DOHH2 (cell line): ENCODE measurements at regions not wholly inside any gene's neighbourhood (a gene's known extent, or its start where the extent isn't known, plus 50 kb on each side); places are given as distances from the start of the nearest gene placed in this dataset.
"Not testable (repeated sequence)": the region's sequence is repeated elsewhere in the genome, so short reads cannot be mapped to it uniquely, and the experiment has no call there.

ENCODE experiments used
- H3F3A ChIP-seq: fragments of 200-600 bp; sonication (generic), shearing (Covaris generic); 2 replicates; pipeline ENCODE4 v1.6.0; 2016; ENCODE audit warnings: antibody characterized with exemption, mild to moderate bottlenecking; ENCODE audit not compliant: control insufficient read depth, insufficient read depth
- H3K27ac ChIP-seq: fragments of 200-600 bp; sonication (generic); 2 replicates; pipeline ENCODE4 v1.5.1; 2014; ENCODE audit warnings: low read depth, mild to moderate bottlenecking, low read length, moderate library complexity
- H3K27me3 ChIP-seq: fragments of 200-600 bp; sonication (generic); 2 replicates; pipeline ENCODE4 v1.6.1; 2014; ENCODE audit warnings: mild to moderate bottlenecking, low read length, mixed read lengths; ENCODE audit not compliant: control insufficient read depth
- H3K36me3 ChIP-seq: fragments of 200-600 bp; sonication (generic); 2 replicates; pipeline ENCODE4 v1.6.1; 2014; ENCODE audit warnings: mild to moderate bottlenecking, low read length, moderate library complexity, mixed read lengths; ENCODE audit not compliant: control insufficient read depth
- H3K4me1 ChIP-seq: fragments of 200-600 bp; sonication (generic); 2 replicates; pipeline ENCODE4 v1.6.1; 2014; ENCODE audit warnings: mild to moderate bottlenecking, low read length, mixed read lengths; ENCODE audit not compliant: control insufficient read depth
- H3K4me2 ChIP-seq: fragments of 200-600 bp; sonication (generic); 2 replicates; pipeline ENCODE4 v1.6.0; 2014; ENCODE audit warnings: mild to moderate bottlenecking, low read length, moderate library complexity
- H3K4me3 ChIP-seq: fragments of 200-600 bp; sonication (generic); 2 replicates; pipeline ENCODE4 v1.5.1; 2014; ENCODE audit warnings: mild to moderate bottlenecking, low read length, mixed read lengths
- H3K79me2 ChIP-seq: fragments of 200-600 bp; sonication (generic); 2 replicates; pipeline ENCODE4 v1.6.1; 2014; ENCODE audit warnings: mild to moderate bottlenecking, low read length, mixed read lengths; ENCODE audit not compliant: control insufficient read depth
- H3K9me2 ChIP-seq: fragments of 200-600 bp; sonication (generic); replicated peaks from 2 replicates; pipeline ENCODE4 v1.6.1; 2014; ENCODE audit warnings: mild to moderate bottlenecking, low read length, mixed read lengths; ENCODE audit not compliant: control insufficient read depth
- H3K9me3 ChIP-seq: fragments of 200-600 bp; sonication (generic); 2 replicates; pipeline ENCODE4 v1.6.1; 2014; ENCODE audit warnings: antibody characterized with exemption, low read length, mixed read lengths; ENCODE audit not compliant: control insufficient read depth, insufficient read depth
- H4K20me1 ChIP-seq: fragments of 200-600 bp; sonication (generic); 2 replicates; pipeline ENCODE4 v1.6.0; 2014; ENCODE audit warnings: low read depth, mild to moderate bottlenecking, antibody characterized with exemption, low read length, moderate library complexity; ENCODE audit not compliant: control insufficient read depth, insufficient read depth
- CTCF ChIP-seq: fragments of 200-600 bp; sonication (generic); IDR thresholded peaks from one replicate; pipeline ENCODE4 v1.5.1; 2014; ENCODE audit warnings: antibody characterized with exemption, mild to moderate bottlenecking, low read depth, low read length; ENCODE audit not compliant: poor library complexity, severe bottlenecking
- EZH2phosphoT487 ChIP-seq: fragments of 200-600 bp; sonication (generic); IDR thresholded peaks from 2 replicates; pipeline ENCODE4 v1.6.1; 2017; ENCODE audit warnings: borderline replicate concordance, mild to moderate bottlenecking, antibody characterized with exemption, low read length, moderate library complexity, mixed read lengths

GRCh38 chr4:156111686-156112085, 158.0 kb upstream of the CTSO start:
- no peak for TF ChIP-seq EZH2phosphoT487
- TF ChIP-seq CTCF: no peak
- no peaks in the 10 kb centered on the region for H3F3A ChIP-seq
- no peaks in the 10 kb centered on the region for H3K9me3 ChIP-seq
- H3K4me3 ChIP-seq: no peak overlapping the region
- no peak overlapping the region for H3K4me2 ChIP-seq
- no peaks in the 10 kb centered on the region for H3K4me1 ChIP-seq
- H3K27ac ChIP-seq: no peak overlapping the region
- no peaks in the 10 kb centered on the region for H3K79me2 ChIP-seq
- no peaks in the 10 kb centered on the region for H3K27me3 ChIP-seq
- no peaks in the 10 kb centered on the region for H4K20me1 ChIP-seq
- no peaks in the 10 kb centered on the region for H3K9me2 ChIP-seq
- H3K36me3 ChIP-seq: no peaks in the 10 kb centered on the region

GRCh38 chr4:156109943-156110900, 156.6 kb upstream of the CTSO start:
- no peak overlapping the region for H3K4me3 ChIP-seq

GRCh38 chr4:156109087-156109486, 155.4 kb upstream of the CTSO start:
- H3K36me3 ChIP-seq, H3K27ac ChIP-seq, H3F3A ChIP-seq, H3K9me2 ChIP-seq, H3K4me3 ChIP-seq, H3K27me3 ChIP-seq, H3K4me2 ChIP-seq, H3K79me2 ChIP-seq, H3K9me3 ChIP-seq, H4K20me1 ChIP-seq, H3K4me1 ChIP-seq: not testable (repeated sequence)

More at GRCh38 chr4:156109943-156110900, 156.6 kb upstream of the CTSO start:
- Histone ChIP-seq H4K20me1 (no peaks in the 10 kb centered on the region), H3K79me2 (no peaks in the 10 kb centered on the region), H3K27ac (no peak overlapping the region), H3K36me3 (no peaks in the 10 kb centered on the region), H3F3A (no peaks in the 10 kb centered on the region), H3K9me2 (no peaks in the 10 kb centered on the region), H3K9me3 (no peaks in the 10 kb centered on the region), H3K4me2 (no peak overlapping the region), H3K4me1 (no peaks in the 10 kb centered on the region), H3K27me3 (no peaks in the 10 kb centered on the region)
- no peak for TF ChIP-seq EZH2phosphoT487
- no peak for TF ChIP-seq CTCF

DNA sequence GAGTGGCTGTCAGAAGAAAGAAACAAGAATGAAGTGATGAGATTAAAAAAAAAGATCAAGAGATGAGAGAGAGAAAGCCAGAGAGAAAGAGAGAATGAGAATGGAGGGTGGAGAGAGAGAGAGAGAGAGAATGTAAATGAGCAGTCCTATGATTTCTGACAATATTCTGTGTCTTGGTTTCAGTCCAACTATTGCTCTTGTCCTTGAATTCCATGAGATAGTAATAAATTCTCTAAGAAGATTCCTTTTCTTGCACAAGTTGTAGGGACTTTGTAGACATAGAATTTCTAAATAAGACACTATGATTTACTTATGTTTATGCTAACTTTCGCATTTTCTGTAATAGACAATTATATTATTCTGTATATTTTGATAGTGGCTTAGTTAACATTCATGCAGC, 149.6 kb upstream of the CTSO start:
- no peaks in the 10 kb centered on the region for H4K20me1 ChIP-seq
- H3K27ac ChIP-seq: no peak overlapping the region
- no peaks in the 10 kb centered on the region for H3K36me3 ChIP-seq
- H3F3A ChIP-seq: no peaks in the 10 kb centered on the region
- no peaks in the 10 kb centered on the region for H3K79me2 ChIP-seq
- no peaks in the 10 kb centered on the region for H3K9me3 ChIP-seq
- TF ChIP-seq CTCF (no peak), EZH2phosphoT487 (no peak)
- no peak overlapping the region for H3K4me2 ChIP-seq
- H3K9me2 ChIP-seq: no peaks in the 10 kb centered on the region
- no peaks in the 10 kb centered on the region for H3K4me1 ChIP-seq
- no peak overlapping the region for H3K4me3 ChIP-seq
- no peaks in the 10 kb centered on the region for H3K27me3 ChIP-seq
